Suprapubic skin (tissue), 4 donors: ENCODE measurements at regions not wholly inside any gene's neighbourhood (a gene's known extent, or its start where the extent isn't known, plus 50 kb on each side); places are given as distances from the start of the nearest gene placed in this dataset.

ENCODE experiments used
- DNase-seq, 2 donors: peaks; one replicate each; pipeline ENCODE4 v3.0.0-alpha.2; 2019; ENCODE audit warnings: low spot score in 2 of 2
- H3K27ac ChIP-seq: fragments of 200-600 bp; sonication (generic); one replicate; pipeline ENCODE4 v1.5.1; 2019
- H3K27me3 ChIP-seq: fragments of 200-600 bp; sonication (generic); one replicate; pipeline ENCODE4 v1.5.1; 2019
- H3K36me3 ChIP-seq: fragments of 200-600 bp; sonication (generic); one replicate; pipeline ENCODE4 v1.5.1; 2019
- H3K4me1 ChIP-seq: fragments of 200-600 bp; sonication (generic); one replicate; pipeline ENCODE4 v1.5.1; 2019
- H3K4me3 ChIP-seq: fragments of 200-600 bp; sonication (generic); one replicate; pipeline ENCODE4 v1.5.1; 2019; ENCODE audit warnings: mild to moderate bottlenecking
- H3K9me3 ChIP-seq: fragments of 200-600 bp; sonication (generic); one replicate; pipeline ENCODE4 v1.5.1; 2019
- CTCF ChIP-seq, 2 donors: fragments of 200-600 bp in 1 of 2; fragments of 450-650 bp in 1 of 2; sonication (generic) in 1 of 2; IDR thresholded peaks; one replicate each; pipeline ENCODE4 v1.5.1; 2016 to 2019; ENCODE audit warnings: antibody characterized with exemption in 2 of 2, mild to moderate bottlenecking in 1 of 2, moderate library complexity in 1 of 2
- EP300 ChIP-seq: sonication (generic); formaldehyde crosslinking; IDR thresholded peaks from one replicate; pipeline ENCODE4 v1.6.1; 2017; ENCODE audit warnings: antibody characterized with exemption
- POLR2A ChIP-seq, 2 donors: fragments of 450-650 bp; IDR thresholded peaks; one replicate each; pipeline ENCODE4 v1.6.1; 2017; ENCODE audit warnings: antibody characterized with exemption in 2 of 2, mild to moderate bottlenecking in 2 of 2, moderate library complexity in 2 of 2
- POLR2AphosphoS5 ChIP-seq, 3 donors: sonication (generic); formaldehyde crosslinking; IDR thresholded peaks; one replicate each; pipeline ENCODE4 v1.6.1; 2017; ENCODE audit warnings: antibody characterized with exemption in 3 of 3
- WGBS: methylation state at CpG from one replicate; pipeline ENCODE4 v1.1.5; 2018; 5-methylcytosine and 5-hydroxymethylcytosine counted together

- Histone ChIP-seq H3K27ac (no peak overlapping the region), H3K4me3 (no peak overlapping the region), H3K36me3 (no peaks in the 10 kb centered on the region), H3K4me1 (no peaks in the 10 kb centered on the region), H3K27me3 (no peaks in the 10 kb centered on the region), H3K9me3 (no peaks in the 10 kb centered on the region)
- DNase-seq, result no peak
- 31% methylated on average over 2 of the region's 2 CpGs for WGBS
- TF ChIP-seq POLR2AphosphoS5 (IDR thresholded peaks at IDR 0.05) (no peak), EP300 (no peak), CTCF (IDR thresholded peaks at IDR 0.05) (no peak), POLR2A (IDR thresholded peaks at IDR 0.05) (no peak)
Observed at GRCh38 chr9:75823151-75823550, 67.3 kb upstream of the PCSK5 start.

- TF ChIP-seq CTCF (IDR thresholded peaks at IDR 0.05), result no peak
- DNase-seq, result no peak
- H3K36me3 ChIP-seq, result no peaks in the 10 kb centered on the region
- no peaks in the 10 kb centered on the region for H3K27me3 ChIP-seq
- 57% methylated on average over 3 of the region's 3 CpGs for WGBS
- no peaks in the 10 kb centered on the region for H3K9me3 ChIP-seq
- no peaks in the 10 kb centered on the region for H3K4me1 ChIP-seq
- H3K27ac ChIP-seq, result no peak overlapping the region
- H3K4me3 ChIP-seq, result no peak overlapping the region
Observed at GRCh38 chr9:75824816-75825568, 65.5 kb upstream of the PCSK5 start.

- no peak overlapping the region for H3K4me3 ChIP-seq
- no peak overlapping the region for H3K27ac ChIP-seq
- 44% methylated on average over 2 of the region's 2 CpGs for WGBS
- no peaks in the 10 kb centered on the region for H3K4me1 ChIP-seq
- H3K9me3 ChIP-seq, result no peaks in the 10 kb centered on the region
- H3K27me3 ChIP-seq, result no peaks in the 10 kb centered on the region
- TF ChIP-seq POLR2A (IDR thresholded peaks at IDR 0.05) (no peak), CTCF (IDR thresholded peaks at IDR 0.05) (no peak), EP300 (no peak), POLR2AphosphoS5 (IDR thresholded peaks at IDR 0.05) (no peak)
- DNase-seq, result no peak
- H3K36me3 ChIP-seq, result no peaks in the 10 kb centered on the region
Observed at GRCh38 chr9:75826314-75826713, 64.2 kb upstream of the PCSK5 start.

- no peaks in the 10 kb centered on the region for H3K36me3 ChIP-seq
- no peaks in the 10 kb centered on the region for H3K27me3 ChIP-seq
- no peak overlapping the region for H3K4me3 ChIP-seq
- no peaks in the 10 kb centered on the region for H3K9me3 ChIP-seq
- H3K4me1 ChIP-seq, result no peaks in the 10 kb centered on the region
- H3K27ac ChIP-seq, result no peak overlapping the region
- DNase-seq, result no peak
- TF ChIP-seq POLR2AphosphoS5 (IDR thresholded peaks at IDR 0.05) (no peak), POLR2A (IDR thresholded peaks at IDR 0.05) (no peak), CTCF (IDR thresholded peaks at IDR 0.05) (no peak), EP300 (no peak)
Observed at GRCh38 chr9:75830303-75830702, 60.2 kb upstream of the PCSK5 start.

- no peaks in the 10 kb centered on the region for H3K36me3 ChIP-seq
- H3K4me3 ChIP-seq, result no peak overlapping the region
- TF ChIP-seq POLR2AphosphoS5 (IDR thresholded peaks at IDR 0.05), result no peak
- H3K27me3 ChIP-seq, result no peaks in the 10 kb centered on the region
- H3K9me3 ChIP-seq, result no peaks in the 10 kb centered on the region
- no peak overlapping the region for H3K27ac ChIP-seq
- no peaks in the 10 kb centered on the region for H3K4me1 ChIP-seq
- DNase-seq, result no peak
Observed at GRCh38 chr9:75833778-75834177, 56.7 kb upstream of the PCSK5 start.

- Histone ChIP-seq H3K27ac (no peak overlapping the region), H3K27me3 (no peaks in the 10 kb centered on the region), H3K4me1 (no peaks in the 10 kb centered on the region), H3K9me3 (no peaks in the 10 kb centered on the region), H3K36me3 (no peaks in the 10 kb centered on the region), H3K4me3 (no peak overlapping the region)
- no peak for DNase-seq
- TF ChIP-seq CTCF (IDR thresholded peaks at IDR 0.05), result no peak
- TF ChIP-seq POLR2A (IDR thresholded peaks at IDR 0.05), result no peak
- no peak for TF ChIP-seq POLR2AphosphoS5 (IDR thresholded peaks at IDR 0.05)
- no peak for TF ChIP-seq EP300
- 85% methylated on average over 2 of the region's 2 CpGs for WGBS
Observed at GRCh38 chr9:75834878-75835277, 55.6 kb upstream of the PCSK5 start.
